Gastrocnemius medialis (tissue), 4 donors: ENCODE measurements at regions not wholly inside any gene's neighbourhood (a gene's known extent, or its start where the extent isn't known, plus 50 kb on each side); places are given as distances from the start of the nearest gene placed in this dataset.
A peak's percentile ranks its signal among the peaks of the same experiment; 100 is the strongest.

ENCODE experiments used
- ATAC-seq, 2 donors: fragments of 150-250 bp; one replicate each; pipeline ENCODE4 v1.9.1; 2016
- DNase-seq, 2 donors: peaks; one replicate each; pipeline ENCODE4 v3.0.0-alpha.2; 2019
- H3K27ac ChIP-seq, 4 donors: fragments of 200-600 bp; sonication (generic); 1 replicate in 1 of 4; 2 replicates in 3 of 4; pipeline ENCODE4 v1.5.1; 2016 to 2018; ENCODE audit warnings: mild to moderate bottlenecking in 2 of 4, moderate library complexity in 1 of 4
- H3K27me3 ChIP-seq, 3 donors: fragments of 200-600 bp; sonication (generic) in 2 of 3; 1 replicate in 1 of 3; 2 replicates in 2 of 3; pipeline versions ENCODE4 v1.5.1 to v1.6.0; 2016 to 2019; ENCODE audit warnings: mild to moderate bottlenecking in 1 of 3, moderate library complexity in 1 of 3
- H3K36me3 ChIP-seq, 2 donors: fragments of 200-600 bp; sonication (generic) in 1 of 2; one replicate each; pipeline ENCODE4 v1.5.1; 2017 to 2018
- H3K4me1 ChIP-seq, 2 donors: fragments of 200-600 bp; sonication (generic) in 1 of 2; one replicate each; pipeline ENCODE4 v1.5.1; 2016 to 2017; ENCODE audit warnings: mild to moderate bottlenecking in 2 of 2
- H3K4me3 ChIP-seq, 4 donors: fragments of 200-600 bp; sonication (generic) in 3 of 4; 1 replicate in 1 of 4; 2 replicates in 3 of 4; pipeline ENCODE4 v1.5.1; 2016 to 2019; ENCODE audit warnings: mild to moderate bottlenecking in 2 of 4
- H3K9me3 ChIP-seq, 3 donors: fragments of 200-600 bp; sonication (generic) in 2 of 3; 1 replicate in 1 of 3; 2 replicates in 2 of 3; pipeline ENCODE4 v1.5.1; 2016 to 2019
- POLR2A ChIP-seq, 2 donors: fragments of 450-650 bp; IDR thresholded peaks; one replicate each; pipeline ENCODE4 v1.6.1; 2017; ENCODE audit warnings: antibody characterized with exemption in 2 of 2, mild to moderate bottlenecking in 2 of 2, moderate library complexity in 2 of 2
- in situ Hi-C, 4 donors: fragments of 200-750 bp; cut with MboI; loops; one replicate each; pipeline versions ENCODE4 v1.15.0 to v1.8.0; 2017; ENCODE audit warnings: low sequenced_read_pairs in 4 of 4
- intact Hi-C: fragments of 100-400 bp; cut with DNase I; formaldehyde crosslinking; loops from one replicate; pipeline ENCODE4 v1.15.1; 2023; ENCODE audit warnings: low total_unique reads
- TF ChIP-seq, protein P1 (sequence below), 5 experiments: fragments of 450-650 bp in 3 of 5; fragments of 200-600 bp in 2 of 5; sonication (generic) in 2 of 5; IDR thresholded peaks in 4 of 5; conservative IDR thresholded peaks in 1 of 5; 1 replicate in 4 of 5; 2 replicates in 1 of 5; pipeline ENCODE4 v1.5.1; 2016 to 2019; ENCODE audit warnings: antibody characterized with exemption in 5 of 5, mild to moderate bottlenecking in 3 of 5, moderate library complexity in 3 of 5

DNA sequence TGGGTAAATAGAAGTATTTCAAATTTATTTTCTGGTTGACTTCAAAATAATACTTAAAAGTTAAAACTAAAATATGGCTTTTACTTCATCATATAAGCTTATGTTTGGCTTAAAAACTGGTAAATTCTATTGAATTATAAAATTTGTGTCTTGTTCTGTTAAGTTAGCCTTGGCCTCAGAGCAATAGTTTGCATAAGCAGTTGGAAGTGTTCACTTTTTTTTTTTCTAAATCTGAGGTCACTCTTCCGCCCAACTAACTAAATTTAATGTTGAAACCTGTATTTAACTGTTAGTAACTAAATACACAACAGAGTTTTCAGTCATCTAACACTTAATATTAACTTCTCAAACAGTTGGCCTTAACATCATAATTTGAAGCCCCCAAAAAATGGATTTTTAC lies 871.7 kb upstream of the ADAMTS5 start:
- intact Hi-C loops (no loop called here), in situ Hi-C loops (no loop called here)
- ATAC-seq: no peak
- no peak for DNase-seq
- H3K27ac ChIP-seq: peak overlapping the region in 3 of 4 donors; percentile 5 to 43 (median 25)
- no peaks in the 10 kb centered on the region for H3K36me3 ChIP-seq
- H3K27me3 ChIP-seq: no peaks in the 10 kb centered on the region
- no peaks in the 10 kb centered on the region for H3K9me3 ChIP-seq
- TF ChIP-seq, protein P1, sequence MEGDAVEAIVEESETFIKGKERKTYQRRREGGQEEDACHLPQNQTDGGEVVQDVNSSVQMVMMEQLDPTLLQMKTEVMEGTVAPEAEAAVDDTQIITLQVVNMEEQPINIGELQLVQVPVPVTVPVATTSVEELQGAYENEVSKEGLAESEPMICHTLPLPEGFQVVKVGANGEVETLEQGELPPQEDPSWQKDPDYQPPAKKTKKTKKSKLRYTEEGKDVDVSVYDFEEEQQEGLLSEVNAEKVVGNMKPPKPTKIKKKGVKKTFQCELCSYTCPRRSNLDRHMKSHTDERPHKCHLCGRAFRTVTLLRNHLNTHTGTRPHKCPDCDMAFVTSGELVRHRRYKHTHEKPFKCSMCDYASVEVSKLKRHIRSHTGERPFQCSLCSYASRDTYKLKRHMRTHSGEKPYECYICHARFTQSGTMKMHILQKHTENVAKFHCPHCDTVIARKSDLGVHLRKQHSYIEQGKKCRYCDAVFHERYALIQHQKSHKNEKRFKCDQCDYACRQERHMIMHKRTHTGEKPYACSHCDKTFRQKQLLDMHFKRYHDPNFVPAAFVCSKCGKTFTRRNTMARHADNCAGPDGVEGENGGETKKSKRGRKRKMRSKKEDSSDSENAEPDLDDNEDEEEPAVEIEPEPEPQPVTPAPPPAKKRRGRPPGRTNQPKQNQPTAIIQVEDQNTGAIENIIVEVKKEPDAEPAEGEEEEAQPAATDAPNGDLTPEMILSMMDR (IDR thresholded peaks at IDR 0.05 in 4 of 5, conservative IDR thresholded peaks at IDR 0.05 in 1 of 5): no peak
- no peak for TF ChIP-seq POLR2A (IDR thresholded peaks at IDR 0.05)
- H3K4me3 ChIP-seq: no peak overlapping the region
- H3K4me1 ChIP-seq: no peaks in the 10 kb centered on the region

DNA sequence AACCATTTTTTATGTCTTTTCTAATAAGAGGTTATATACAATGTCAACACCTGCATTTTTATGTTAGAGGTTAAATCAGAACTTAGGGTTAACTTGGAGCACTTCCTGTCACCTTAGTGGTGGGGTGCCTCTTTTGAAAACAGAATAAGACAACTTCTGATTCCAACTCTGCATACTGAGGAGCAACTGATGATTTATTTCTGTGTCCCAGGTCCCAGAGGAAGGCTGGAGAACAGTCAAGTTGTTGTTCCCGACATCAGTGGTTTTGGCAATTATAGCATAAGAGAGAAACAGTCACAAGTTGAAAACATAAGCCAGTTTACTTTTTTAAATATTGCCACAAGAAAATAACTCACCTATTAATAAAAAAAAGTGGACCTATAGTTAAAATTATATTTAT lies 871.0 kb upstream of the ADAMTS5 start:
- no peaks in the 10 kb centered on the region for H3K36me3 ChIP-seq
- in situ Hi-C loops (no loop called here), intact Hi-C loops (no loop called here)
- H3K27ac ChIP-seq: peak overlapping the region in 3 of 4 donors; percentile 6 to 43 (median 25)
- DNase-seq (peak in 1 of 2 donors; percentile 46), ATAC-seq (peak; percentile 69 to 71)
- H3K27me3 ChIP-seq: no peaks in the 10 kb centered on the region
- H3K4me3 ChIP-seq: no peak overlapping the region
- no peaks in the 10 kb centered on the region for H3K4me1 ChIP-seq
- TF ChIP-seq POLR2A (IDR thresholded peaks at IDR 0.05): no peak
- TF ChIP-seq, protein P1 (IDR thresholded peaks at IDR 0.05 in 4 of 5, conservative IDR thresholded peaks at IDR 0.05 in 1 of 5): no peak
- H3K9me3 ChIP-seq: no peaks in the 10 kb centered on the region

DNA sequence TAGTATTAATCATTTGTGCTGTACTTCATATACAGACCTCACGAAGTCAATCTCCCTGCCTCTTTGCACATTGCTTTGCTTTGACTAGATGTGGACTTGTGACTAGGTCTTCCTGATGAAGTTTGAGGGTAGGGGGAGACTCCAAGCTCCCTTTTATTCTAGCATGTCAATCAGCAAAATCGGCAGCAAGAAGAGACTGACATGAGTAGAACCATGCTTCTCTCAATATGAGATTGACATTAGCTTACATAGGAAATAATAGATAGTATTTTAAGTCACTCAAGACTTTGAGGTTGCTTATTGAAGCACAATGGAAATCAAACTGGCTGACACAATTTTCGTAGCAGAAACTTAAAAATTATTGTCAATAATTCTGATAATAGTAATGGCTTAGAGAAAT lies 866.4 kb upstream of the ADAMTS5 start:
- H3K9me3 ChIP-seq: no peaks in the 10 kb centered on the region
- ATAC-seq (no peak), DNase-seq (no peak)
- H3K27me3 ChIP-seq: no peaks in the 10 kb centered on the region
- no peak overlapping the region for H3K4me3 ChIP-seq
- TF ChIP-seq POLR2A (IDR thresholded peaks at IDR 0.05): no peak
- TF ChIP-seq, protein P1 (IDR thresholded peaks at IDR 0.05 in 4 of 5, conservative IDR thresholded peaks at IDR 0.05 in 1 of 5): no peak
- H3K4me1 ChIP-seq: no peaks in the 10 kb centered on the region
- in situ Hi-C loops (no loop called here), intact Hi-C loops (no loop called here)
- no peak overlapping the region for H3K27ac ChIP-seq
- no peaks in the 10 kb centered on the region for H3K36me3 ChIP-seq

- in situ Hi-C loops: no loop called here
Measured at GRCh38 chr21:27831816-27832569, 865.1 kb upstream of the ADAMTS5 start.

More at GRCh38 chr21:27831816-27832569, 865.1 kb upstream of the ADAMTS5 start:
- Histone ChIP-seq H3K36me3 (no peaks in the 10 kb centered on the region), H3K27ac (no peak overlapping the region), H3K27me3 (no peaks in the 10 kb centered on the region), H3K4me3 (no peak overlapping the region), H3K9me3 (no peaks in the 10 kb centered on the region), H3K4me1 (no peaks in the 10 kb centered on the region)
- intact Hi-C loops: no loop called here
- TF ChIP-seq, protein P1 (IDR thresholded peaks at IDR 0.05 in 4 of 5, conservative IDR thresholded peaks at IDR 0.05 in 1 of 5): no peak
- TF ChIP-seq POLR2A (IDR thresholded peaks at IDR 0.05): no peak
- DNase-seq (no peak), ATAC-seq (no peak)
